CD4-positive, CD25-positive, alpha-beta regulatory T cell (primary cell): ENCODE measurements at regions not wholly inside any gene's neighbourhood (a gene's known extent, or its start where the extent isn't known, plus 50 kb on each side); places are given as distances from the start of the nearest gene placed in this dataset.

Experiments
- ATAC-seq, 2 donors: fragments of 150-1000 bp; cut with Tn5 transposase; one replicate each; pipeline ENCODE4 v1.10.0; 2021; ENCODE audit warnings: low read depth in 2 of 2, moderate number of reproducible peaks in 2 of 2, moderate library complexity in 1 of 2
- DNase-seq, 3 donors: peaks; one replicate each; pipeline versions ENCODE4 v3.0.0 to v3.0.0-alpha.2; 2012 to 2022; ENCODE audit warnings: mixed read lengths in 1 of 3
- H3K27ac ChIP-seq: one replicate; pipeline ENCODE4 v1.7.0; 2013; ENCODE audit warnings: mild to moderate bottlenecking, low read length; ENCODE audit not compliant: insufficient read depth, poor library complexity, severe bottlenecking
- H3K27me3 ChIP-seq: one replicate; pipeline ENCODE4 v1.7.0; 2013; ENCODE audit warnings: low read length; ENCODE audit not compliant: control insufficient read depth, insufficient read depth
- H3K36me3 ChIP-seq: one replicate; pipeline ENCODE4 v1.7.0; 2013; ENCODE audit warnings: mild to moderate bottlenecking, low read length, moderate library complexity; ENCODE audit not compliant: control insufficient read depth, insufficient read depth
- H3K4me1 ChIP-seq: 2 replicates; pipeline ENCODE4 v1.7.0; 2013; ENCODE audit warnings: mild to moderate bottlenecking, low read length; ENCODE audit not compliant: insufficient read depth, control insufficient read depth, poor library complexity, severe bottlenecking
- H3K4me3 ChIP-seq: one replicate; pipeline ENCODE4 v1.7.0; 2013; ENCODE audit warnings: low read depth, mild to moderate bottlenecking, low read length, moderate library complexity
- H3K9me3 ChIP-seq, 2 experiments: 1 replicate in 1 of 2; 2 replicates in 1 of 2; pipeline ENCODE4 v1.7.0; 2013; ENCODE audit warnings: low read length in 2 of 2, mild to moderate bottlenecking in 1 of 2, moderate library complexity in 1 of 2; ENCODE audit not compliant: control insufficient read depth in 2 of 2
- H3K27ac Mint-ChIP-seq, 3 donors: one replicate each; pipeline ENCODE4 v1.8.0; 2020 to 2022; ENCODE audit warnings: mild to moderate bottlenecking in 3 of 3, mixed read lengths in 3 of 3, moderate library complexity in 2 of 3
- H3K27me3 Mint-ChIP-seq: one replicate; pipeline ENCODE4 v1.8.0; 2022; ENCODE audit warnings: mild to moderate bottlenecking, mixed read lengths
- H3K36me3 Mint-ChIP-seq: one replicate; pipeline ENCODE4 v1.8.0; 2020; ENCODE audit warnings: mixed read lengths
- H3K4me1 Mint-ChIP-seq, 4 donors: one replicate each; pipeline ENCODE4 v1.8.0; 2020 to 2022; ENCODE audit warnings: mixed read lengths in 4 of 4, mild to moderate bottlenecking in 1 of 4
- H3K4me3 Mint-ChIP-seq, 4 donors: one replicate each; pipeline ENCODE4 v1.8.0; 2020 to 2022; ENCODE audit warnings: mild to moderate bottlenecking in 4 of 4, mixed read lengths in 4 of 4, moderate library complexity in 3 of 4
- H3K9me3 Mint-ChIP-seq, 7 donors: one replicate each; pipeline ENCODE4 v1.8.0; 2020 to 2022; ENCODE audit warnings: mixed read lengths in 7 of 7, mild to moderate bottlenecking in 3 of 7, moderate library complexity in 2 of 7

GRCh38 chr4:3701736-3702560, 64.2 kb upstream of the ADRA2C start:
- no peak overlapping the region for H3K4me3 Mint-ChIP-seq
- Histone ChIP-seq H3K4me1 (no peaks in the 10 kb centered on the region), H3K36me3 (no peaks in the 10 kb centered on the region), H3K27me3 (no peaks in the 10 kb centered on the region), H3K9me3 (peaks cover 6 to 7% of the 10 kb centered on the region in 2 experiments), H3K27ac (no peak overlapping the region), H3K4me3 (no peak overlapping the region)
- H3K4me1 Mint-ChIP-seq: peaks cover 0 to 2% (median 0%) of the 10 kb centered on the region in 4 donors
- no peaks in the 10 kb centered on the region for H3K36me3 Mint-ChIP-seq
- H3K27ac Mint-ChIP-seq: no peak overlapping the region
- DNase-seq (no peak), ATAC-seq (no peak)
- no peaks in the 10 kb centered on the region for H3K27me3 Mint-ChIP-seq
- H3K9me3 Mint-ChIP-seq: peaks cover 0 to 14% (median 5%) of the 10 kb centered on the region in 7 donors

GRCh38 chr4:3701271-3701734, 64.9 kb upstream of the ADRA2C start:
- no peaks in the 10 kb centered on the region for H3K27me3 ChIP-seq
- H3K4me3 ChIP-seq: no peak overlapping the region
- no peak for DNase-seq
- ATAC-seq: no peak
- no peak overlapping the region for H3K27ac Mint-ChIP-seq
- H3K4me1 Mint-ChIP-seq: peaks cover 0 to 2% (median 0%) of the 10 kb centered on the region in 4 donors
- peaks cover 8 to 13% of the 10 kb centered on the region in 2 experiments for H3K9me3 ChIP-seq
- no peak overlapping the region for H3K27ac ChIP-seq
- peaks cover 0 to 18% (median 5%) of the 10 kb centered on the region in 7 donors for H3K9me3 Mint-ChIP-seq
- H3K27me3 Mint-ChIP-seq: peaks cover 4% of the 10 kb centered on the region
- no peak overlapping the region for H3K4me3 Mint-ChIP-seq
- no peaks in the 10 kb centered on the region for H3K4me1 ChIP-seq
- no peaks in the 10 kb centered on the region for H3K36me3 ChIP-seq
- no peaks in the 10 kb centered on the region for H3K36me3 Mint-ChIP-seq

GRCh38 chr4:3700736-3701135, 65.4 kb upstream of the ADRA2C start:
- Mint-ChIP-seq H3K36me3 (no peaks in the 10 kb centered on the region), H3K4me3 (no peak overlapping the region), H3K27me3 (peaks cover 5% of the 10 kb centered on the region), H3K27ac (no peak overlapping the region), H3K4me1 (peaks cover 0 to 2% (median 0%) of the 10 kb centered on the region in 4 donors), H3K9me3 (peaks cover 0 to 21% (median 5%) of the 10 kb centered on the region in 7 donors)
- H3K4me1 ChIP-seq: no peaks in the 10 kb centered on the region
- H3K9me3 ChIP-seq: peaks cover 8 to 13% of the 10 kb centered on the region in 2 experiments
- no peaks in the 10 kb centered on the region for H3K27me3 ChIP-seq
- H3K27ac ChIP-seq: no peak overlapping the region
- ATAC-seq (no peak), DNase-seq (no peak)
- no peak overlapping the region for H3K4me3 ChIP-seq
- H3K36me3 ChIP-seq: no peaks in the 10 kb centered on the region

GRCh38 chr4:3700223-3700622, 66.0 kb upstream of the ADRA2C start:
- no peak overlapping the region for H3K4me3 Mint-ChIP-seq
- no peaks in the 10 kb centered on the region for H3K36me3 Mint-ChIP-seq

GRCh38 chr4:3699678-3700077, 66.5 kb upstream of the ADRA2C start:
- Mint-ChIP-seq H3K9me3 (peaks cover 0 to 21% (median 5%) of the 10 kb centered on the region in 7 donors), H3K27ac (no peak overlapping the region), H3K27me3 (peaks cover 5% of the 10 kb centered on the region), H3K4me3 (no peak overlapping the region), H3K36me3 (no peaks in the 10 kb centered on the region), H3K4me1 (peaks cover 0 to 2% (median 0%) of the 10 kb centered on the region in 4 donors)
- ATAC-seq: no peak
- DNase-seq: no peak
- H3K27me3 ChIP-seq: no peaks in the 10 kb centered on the region
- no peak overlapping the region for H3K4me3 ChIP-seq
- peaks cover 8 to 13% of the 10 kb centered on the region in 2 experiments for H3K9me3 ChIP-seq
- no peaks in the 10 kb centered on the region for H3K4me1 ChIP-seq
- H3K36me3 ChIP-seq: no peaks in the 10 kb centered on the region
- no peak overlapping the region for H3K27ac ChIP-seq

More at GRCh38 chr4:3700223-3700622, 66.0 kb upstream of the ADRA2C start:
- Histone ChIP-seq H3K36me3 (no peaks in the 10 kb centered on the region), H3K4me3 (no peak overlapping the region), H3K27ac (no peak overlapping the region), H3K9me3 (peaks cover 8 to 13% of the 10 kb centered on the region in 2 experiments), H3K27me3 (no peaks in the 10 kb centered on the region), H3K4me1 (no peaks in the 10 kb centered on the region)
- ATAC-seq (no peak), DNase-seq (no peak)
- Mint-ChIP-seq H3K27ac (no peak overlapping the region), H3K9me3 (peaks cover 0 to 21% (median 5%) of the 10 kb centered on the region in 7 donors), H3K4me1 (peaks cover 0 to 2% (median 0%) of the 10 kb centered on the region in 4 donors), H3K27me3 (peaks cover 5% of the 10 kb centered on the region)

- H3K27ac Mint-ChIP-seq: no peak overlapping the region
- peaks cover 0 to 2% (median 0%) of the 10 kb centered on the region in 4 donors for H3K4me1 Mint-ChIP-seq
- H3K9me3 Mint-ChIP-seq: peaks cover 0 to 21% (median 5%) of the 10 kb centered on the region in 7 donors
- no peaks in the 10 kb centered on the region for H3K4me1 ChIP-seq
- H3K4me3 ChIP-seq: no peak overlapping the region
- H3K4me3 Mint-ChIP-seq: no peak overlapping the region
- no peaks in the 10 kb centered on the region for H3K27me3 ChIP-seq
- DNase-seq: no peak
- H3K36me3 Mint-ChIP-seq: no peaks in the 10 kb centered on the region
- H3K27me3 Mint-ChIP-seq: peaks cover 5% of the 10 kb centered on the region
- no peak for ATAC-seq
- no peak overlapping the region for H3K27ac ChIP-seq
- peaks cover 8 to 13% of the 10 kb centered on the region in 2 experiments for H3K9me3 ChIP-seq
- no peaks in the 10 kb centered on the region for H3K36me3 ChIP-seq
Measured at GRCh38 chr4:3699261-3699660, 66.9 kb upstream of the ADRA2C start.

- H3K27me3 ChIP-seq: no peaks in the 10 kb centered on the region
- peaks cover 0 to 2% (median 0%) of the 10 kb centered on the region in 4 donors for H3K4me1 Mint-ChIP-seq
- peaks cover 8 to 13% of the 10 kb centered on the region in 2 experiments for H3K9me3 ChIP-seq
- H3K4me1 ChIP-seq: no peaks in the 10 kb centered on the region
- no peak overlapping the region for H3K27ac Mint-ChIP-seq
- H3K36me3 Mint-ChIP-seq: no peaks in the 10 kb centered on the region
- no peak for ATAC-seq
- no peak overlapping the region for H3K4me3 ChIP-seq
- no peak overlapping the region for H3K4me3 Mint-ChIP-seq
- peaks cover 2 to 21% (median 6%) of the 10 kb centered on the region in 7 donors for H3K9me3 Mint-ChIP-seq
- H3K36me3 ChIP-seq: no peaks in the 10 kb centered on the region
- H3K27me3 Mint-ChIP-seq: peaks cover 5% of the 10 kb centered on the region
- no peak for DNase-seq
- H3K27ac ChIP-seq: no peak overlapping the region
Measured at GRCh38 chr4:3697033-3697432, 69.2 kb upstream of the ADRA2C start.
